Activated gamma-delta T cell treated with Interleukin-2 at 50 U/mL for 16 hours (primary cell): ENCODE measurements at regions not wholly inside any gene's neighbourhood (a gene's known extent, or its start where the extent isn't known, plus 50 kb on each side); places are given as distances from the start of the nearest gene placed in this dataset.

ENCODE experiments used
- DNase-seq: peaks from one replicate; pipeline ENCODE4 v3.0.0-alpha.2; 2020

GRCh38 chr15:27608248-27608647 is 490.9 kb downstream of the OCA2 start:
- DNase-seq = no peak

DNA sequence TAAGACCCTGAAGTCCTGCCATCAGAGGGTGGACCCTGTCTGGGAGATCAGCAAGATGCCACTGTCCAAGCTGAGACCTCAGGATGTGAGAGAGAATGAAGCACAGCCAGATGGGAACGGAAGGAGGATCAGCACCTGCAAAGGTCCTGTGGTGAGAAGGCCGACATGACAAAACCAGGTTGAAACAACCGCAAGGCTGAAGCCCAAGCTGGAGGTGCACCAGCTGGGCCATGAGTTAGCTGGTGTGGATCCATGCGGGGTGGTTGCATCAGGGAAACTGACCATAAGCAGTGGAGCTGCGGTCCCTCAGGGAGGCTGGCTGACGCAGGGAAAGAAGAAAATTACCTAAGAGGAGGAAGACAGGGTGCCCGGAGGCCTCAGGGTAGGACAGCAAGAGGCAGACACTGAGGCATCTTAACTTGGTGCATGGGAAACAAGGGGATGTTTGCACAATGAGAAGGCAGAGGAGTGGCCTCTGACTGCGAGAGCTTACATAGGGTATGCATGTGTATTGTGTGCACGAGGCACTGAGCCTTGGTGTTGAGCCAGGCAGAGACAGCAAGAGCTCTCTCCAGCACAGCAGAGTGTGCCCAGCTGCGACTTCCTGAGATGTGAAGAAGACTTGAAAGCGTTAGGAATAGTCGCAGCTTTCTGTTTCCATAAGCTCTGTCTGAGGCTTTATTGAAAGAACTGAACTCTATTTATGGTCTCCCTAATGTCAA is 497.7 kb downstream of the OCA2 start:
- DNase-seq = no peak

GRCh38 chr15:27599034-27599433 is 500.1 kb downstream of the OCA2 start:
- no peak for DNase-seq

DNA sequence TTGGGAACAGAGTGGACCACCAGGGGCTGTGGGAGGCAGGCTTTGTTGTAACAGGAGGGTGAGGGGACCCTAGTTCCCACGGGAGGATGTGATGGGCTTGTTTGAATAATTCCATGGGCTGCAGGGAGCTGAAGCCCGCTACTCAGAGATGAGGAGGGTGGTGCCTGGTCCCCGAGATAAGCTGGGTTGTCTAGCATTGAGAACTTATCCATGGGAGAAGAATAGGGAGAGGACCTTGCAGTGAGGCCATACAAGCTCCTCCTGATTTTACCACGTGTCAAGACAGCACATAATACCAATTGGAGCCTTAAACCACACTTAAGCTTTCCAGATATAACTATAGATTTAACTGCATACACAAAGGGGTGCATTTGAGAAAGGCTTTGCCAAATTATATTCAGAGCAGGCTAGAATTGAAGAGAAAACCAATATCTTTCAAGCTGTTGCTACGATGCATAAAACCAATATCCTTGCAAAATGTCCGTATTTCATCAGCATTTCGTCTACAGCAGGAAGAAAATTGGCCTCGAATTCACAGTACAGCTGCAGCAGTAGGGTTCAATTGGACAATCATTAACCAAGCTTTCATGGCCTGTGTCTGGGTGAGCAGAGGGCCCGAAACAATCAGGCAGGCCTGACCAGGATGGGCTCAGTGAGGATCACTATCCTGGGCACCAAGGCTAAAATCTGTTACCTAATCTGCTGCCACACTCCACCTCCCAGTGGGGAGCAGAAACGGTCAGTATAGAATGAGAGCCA is 500.7 kb downstream of the OCA2 start:
- DNase-seq = no peak

GRCh38 chr15:27595211-27595610 is 503.9 kb downstream of the OCA2 start:
- DNase-seq = no peak

- DNase-seq = no peak
These were observed 506.9 kb downstream of the OCA2 start for GRCh38 chr15:27592036-27592760.
